Liver (tissue), 8 donors: ENCODE measurements at regions not wholly inside any gene's neighbourhood (a gene's known extent, or its start where the extent isn't known, plus 50 kb on each side); places are given as distances from the start of the nearest gene placed in this dataset.

Experiments
- DNase-seq: peaks from one replicate; pipeline ENCODE4 v3.0.0-alpha.2; 2017; ENCODE audit warnings: low spot score
- H3K27ac ChIP-seq, 2 donors: one replicate each; pipeline ENCODE4 v1.7.0; 2013; ENCODE audit warnings: inconsistent platforms in 2 of 2, low read length in 2 of 2, control low read depth in 1 of 2, low read depth in 1 of 2, mild to moderate bottlenecking in 1 of 2
- H3K27me3 ChIP-seq, 4 donors: one replicate each; pipeline versions ENCODE4 v1.6.1 to v1.7.0; 2013; ENCODE audit warnings: low read length in 3 of 4, inconsistent platforms in 1 of 4, mild to moderate bottlenecking in 1 of 4, moderate library complexity in 1 of 4; ENCODE audit not compliant: control insufficient read depth in 4 of 4, insufficient read depth in 4 of 4
- H3K36me3 ChIP-seq, 4 donors: one replicate each; pipeline versions ENCODE4 v1.6.1 to v1.7.0; 2013; ENCODE audit warnings: low read length in 3 of 4, mild to moderate bottlenecking in 3 of 4, low read depth in 1 of 4, moderate library complexity in 1 of 4; ENCODE audit not compliant: control insufficient read depth in 4 of 4, insufficient read depth in 3 of 4
- H3K4me1 ChIP-seq, 4 donors: one replicate each; pipeline versions ENCODE4 v1.6.1 to v1.7.0; 2013; ENCODE audit warnings: low read length in 3 of 4, mild to moderate bottlenecking in 3 of 4, moderate library complexity in 1 of 4; ENCODE audit not compliant: control insufficient read depth in 4 of 4, insufficient read depth in 4 of 4
- H3K4me3 ChIP-seq, 3 donors: one replicate each; pipeline versions ENCODE4 v1.6.1 to v1.7.0; 2013; ENCODE audit warnings: low read length in 3 of 3, control low read depth in 1 of 3, low read depth in 1 of 3, mild to moderate bottlenecking in 1 of 3
- H3K9ac ChIP-seq, 2 donors: one replicate each; pipeline ENCODE4 v1.7.0; 2013; ENCODE audit warnings: low read length in 2 of 2, mild to moderate bottlenecking in 2 of 2, moderate library complexity in 2 of 2, control low read depth in 1 of 2, low read depth in 1 of 2
- H3K9me3 ChIP-seq, 4 donors: one replicate each; pipeline versions ENCODE4 v1.6.1 to v1.7.0; 2013; ENCODE audit warnings: low read length in 3 of 4; ENCODE audit not compliant: control insufficient read depth in 4 of 4
- ATF3 ChIP-seq: IDR thresholded peaks from 2 replicates; pipeline ENCODE4 v1.6.1; 2016; ENCODE audit warnings: antibody characterized with exemption
- CTCF ChIP-seq: fragments of 150-350 bp; IDR thresholded peaks from 2 replicates; pipeline ENCODE4 v1.5.1; 2017; ENCODE audit warnings: improper control_type of control experiment, low read depth, low read length; ENCODE audit not compliant: missing input control
- EGR1 ChIP-seq, 2 donors: IDR thresholded peaks; 2 replicates each; pipeline ENCODE4 v1.6.1; 2016 to 2018; ENCODE audit warnings: antibody characterized with exemption in 2 of 2, low read depth in 2 of 2
- FOXA1 ChIP-seq: IDR thresholded peaks from 2 replicates; pipeline ENCODE4 v1.6.1; 2016; ENCODE audit warnings: antibody characterized with exemption
- FOXA2 ChIP-seq: IDR thresholded peaks from 2 replicates; pipeline ENCODE4 v1.6.1; 2016; ENCODE audit warnings: antibody characterized with exemption
- GABPA ChIP-seq, 2 donors: IDR thresholded peaks in 1 of 2; conservative IDR thresholded peaks in 1 of 2; 2 replicates each; pipeline ENCODE4 v1.6.1; 2016; ENCODE audit warnings: antibody characterized with exemption in 2 of 2, mild to moderate bottlenecking in 1 of 2, moderate library complexity in 1 of 2
- HNF4G ChIP-seq: IDR thresholded peaks from 2 replicates; pipeline ENCODE4 v1.6.1; 2016; ENCODE audit warnings: antibody characterized with exemption
- JUND ChIP-seq, 2 donors: IDR thresholded peaks; 2 replicates each; pipeline ENCODE4 v1.6.1; 2016; ENCODE audit warnings: antibody characterized with exemption in 2 of 2
- MAX ChIP-seq: IDR thresholded peaks from 2 replicates; pipeline ENCODE4 v1.6.1; 2016; ENCODE audit warnings: antibody characterized with exemption
- NR2F2 ChIP-seq: IDR thresholded peaks from 2 replicates; pipeline ENCODE4 v1.6.1; 2016; ENCODE audit warnings: antibody characterized with exemption
- RAD21 ChIP-seq, 2 donors: IDR thresholded peaks; 2 replicates each; pipeline ENCODE4 v1.6.1; 2016; ENCODE audit warnings: antibody characterized with exemption in 2 of 2, mild to moderate bottlenecking in 2 of 2
- REST ChIP-seq: IDR thresholded peaks from 2 replicates; pipeline ENCODE4 v1.6.1; 2016; ENCODE audit warnings: antibody characterized with exemption, mild to moderate bottlenecking
- RXRA ChIP-seq, 2 donors: IDR thresholded peaks; 2 replicates each; pipeline ENCODE4 v1.6.1; 2017 to 2018; ENCODE audit warnings: antibody characterized with exemption in 2 of 2, mild to moderate bottlenecking in 1 of 2
- SP1 ChIP-seq: IDR thresholded peaks from 2 replicates; pipeline ENCODE4 v1.6.1; 2018; ENCODE audit warnings: antibody characterized with exemption, mild to moderate bottlenecking
- TAF1 ChIP-seq: conservative IDR thresholded peaks from 2 replicates; pipeline ENCODE4 v1.6.1; 2016; ENCODE audit warnings: antibody characterized with exemption, mild to moderate bottlenecking
- YY1 ChIP-seq: IDR thresholded peaks from 2 replicates; pipeline ENCODE4 v1.6.1; 2016; ENCODE audit warnings: antibody characterized with exemption, mild to moderate bottlenecking
- ZBTB33 ChIP-seq: IDR thresholded peaks from 2 replicates; pipeline ENCODE4 v1.6.1; 2016; ENCODE audit warnings: antibody characterized with exemption
- WGBS: extraction: QIAGEN DNeasy Blood & Tissue Kit; methylation state at CpG from one replicate; pipeline ENCODE4 v1.1.7; 2013; 5-methylcytosine and 5-hydroxymethylcytosine counted together
- donor health status: healthy.
- donor health status: healthy.
- donor health status: healthy.
- donor health status: healthy.
- donor health status: healthy.

- H3K4me1 ChIP-seq = no peaks in the 10 kb centered on the region
- H3K9ac ChIP-seq = no peak overlapping the region
- no peaks in the 10 kb centered on the region for H3K36me3 ChIP-seq
- no peak overlapping the region for H3K4me3 ChIP-seq
- H3K27ac ChIP-seq = no peak overlapping the region
- WGBS = 84% methylated on average over 8 of the region's 8 CpGs
- no peaks in the 10 kb centered on the region for H3K9me3 ChIP-seq
- H3K27me3 ChIP-seq = no peaks in the 10 kb centered on the region
- no peak for DNase-seq
- TF ChIP-seq RAD21 (IDR thresholded peaks at IDR 0.05) = no peak
- TF ChIP-seq GABPA (IDR thresholded peaks at IDR 0.05 in 1 of 2, conservative IDR thresholded peaks at IDR 0.05 in 1 of 2) = no peak
- TF ChIP-seq FOXA1 = no peak
- no peak for TF ChIP-seq MAX
- no peak for TF ChIP-seq HNF4G
- no peak for TF ChIP-seq JUND (IDR thresholded peaks at IDR 0.05)
- no peak for TF ChIP-seq TAF1
- TF ChIP-seq SP1 = no peak
- no peak for TF ChIP-seq RXRA (IDR thresholded peaks at IDR 0.05)
Observed at GRCh38 chr14:38838979-38839323, 264.1 kb downstream of the SEC23A start.

GRCh38 chr14:38838049-38838978, 264.7 kb downstream of the SEC23A start:
- Histone ChIP-seq H3K9me3 (no peaks in the 10 kb centered on the region), H3K9ac (no peak overlapping the region), H3K36me3 (no peaks in the 10 kb centered on the region), H3K4me1 (no peaks in the 10 kb centered on the region), H3K27ac (no peak overlapping the region), H3K4me3 (no peak overlapping the region), H3K27me3 (no peaks in the 10 kb centered on the region)
- no peak for DNase-seq
- 86% methylated on average over 27 of the region's 27 CpGs for WGBS
- TF ChIP-seq EGR1 (IDR thresholded peaks at IDR 0.05; ENCODE audit: low read depth in 2 of 2) (no peak), RXRA (IDR thresholded peaks at IDR 0.05) (no peak), FOXA2 (no peak)

- Histone ChIP-seq H3K4me1 (no peaks in the 10 kb centered on the region), H3K9ac (no peak overlapping the region), H3K27me3 (no peaks in the 10 kb centered on the region), H3K36me3 (no peaks in the 10 kb centered on the region), H3K27ac (no peak overlapping the region), H3K9me3 (no peaks in the 10 kb centered on the region), H3K4me3 (no peak overlapping the region)
- no peak for DNase-seq
- 83% methylated on average over 17 of the region's 17 CpGs for WGBS
- no peak for TF ChIP-seq ZBTB33
- no peak for TF ChIP-seq TAF1
- no peak for TF ChIP-seq YY1
- no peak for TF ChIP-seq MAX
- no peak for TF ChIP-seq CTCF
- no peak for TF ChIP-seq FOXA2
- no peak for TF ChIP-seq SP1
- TF ChIP-seq REST = no peak
- TF ChIP-seq NR2F2 = no peak
- TF ChIP-seq GABPA (IDR thresholded peaks at IDR 0.05 in 1 of 2, conservative IDR thresholded peaks at IDR 0.05 in 1 of 2) = no peak
- TF ChIP-seq EGR1 (IDR thresholded peaks at IDR 0.05; ENCODE audit: low read depth in 2 of 2) = no peak
- TF ChIP-seq HNF4G = no peak
- TF ChIP-seq ATF3 = no peak
- no peak for TF ChIP-seq RXRA (IDR thresholded peaks at IDR 0.05)
Observed at GRCh38 chr14:38837343-38838048, 265.5 kb downstream of the SEC23A start.
